Ectodermal cell (in vitro differentiated cells): ENCODE measurements at regions not wholly inside any gene's neighbourhood (a gene's known extent, or its start where the extent isn't known, plus 50 kb on each side); places are given as distances from the start of the nearest gene placed in this dataset.
"Not testable (repeated sequence)": the region's sequence is repeated elsewhere in the genome, so short reads cannot be mapped to it uniquely, and the experiment has no call there.

Experiments used
- H3K27ac ChIP-seq: 2 replicates; pipeline ENCODE4 v1.7.0; 2013; ENCODE audit warnings: mild to moderate bottlenecking, low read depth, low read length; ENCODE audit not compliant: insufficient read depth, poor library complexity, severe bottlenecking
- H3K27me3 ChIP-seq: 2 replicates; pipeline ENCODE4 v1.7.0; 2013; ENCODE audit warnings: mild to moderate bottlenecking, low read length; ENCODE audit not compliant: insufficient read depth, control insufficient read depth, poor library complexity, severe bottlenecking
- H3K36me3 ChIP-seq: one replicate; pipeline ENCODE4 v1.7.0; 2013; ENCODE audit warnings: low read length; ENCODE audit not compliant: control insufficient read depth, insufficient read depth
- H3K4me1 ChIP-seq: one replicate; pipeline ENCODE4 v1.7.0; 2013; ENCODE audit warnings: low read length; ENCODE audit not compliant: control insufficient read depth, insufficient read depth
- H3K4me3 ChIP-seq: 2 replicates; pipeline ENCODE4 v1.7.0; 2013; ENCODE audit warnings: low read depth, low read length, control low read depth; ENCODE audit not compliant: insufficient read depth
- H3K9me3 ChIP-seq: 2 replicates; pipeline ENCODE4 v1.7.0; 2013; ENCODE audit warnings: mild to moderate bottlenecking, low read length, moderate library complexity; ENCODE audit not compliant: control insufficient read depth
- WGBS, 2 experiments: methylation state at CpG; one replicate each; pipeline ENCODE4 v1.1.7; 2013; ENCODE audit warnings: missing lambda C conversion rate in 2 of 2; 5-methylcytosine and 5-hydroxymethylcytosine counted together

DNA sequence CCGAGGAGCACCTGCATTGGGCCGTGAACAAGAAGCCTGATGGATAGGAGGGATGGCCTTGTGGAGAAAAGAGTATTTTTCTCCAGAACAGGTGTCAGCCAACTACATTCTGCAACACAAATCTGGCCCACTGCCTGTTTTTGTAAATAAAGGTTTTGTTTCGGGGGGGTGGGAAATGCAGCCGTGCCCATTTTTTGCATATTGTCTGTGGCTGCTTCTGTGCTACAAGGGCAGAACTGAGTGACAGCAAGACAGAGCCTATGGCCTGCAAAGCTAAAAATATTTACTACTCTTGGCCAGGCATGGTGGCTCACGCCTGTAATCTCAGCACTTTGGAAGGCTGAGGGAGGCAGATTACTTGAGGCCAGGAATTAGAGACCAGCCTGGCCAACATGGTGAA lies 95.9 kb upstream of the AKAP13 start:
- H3K27me3 ChIP-seq, result no peaks in the 10 kb centered on the region
- no peak overlapping the region for H3K4me3 ChIP-seq
- no peaks in the 10 kb centered on the region for H3K9me3 ChIP-seq
- no peaks in the 10 kb centered on the region for H3K4me1 ChIP-seq
- H3K36me3 ChIP-seq, result no peaks in the 10 kb centered on the region
- 92% methylated on average over 5 of the region's 5 CpGs for WGBS, 2 experiments
- H3K27ac ChIP-seq, result no peak overlapping the region

DNA sequence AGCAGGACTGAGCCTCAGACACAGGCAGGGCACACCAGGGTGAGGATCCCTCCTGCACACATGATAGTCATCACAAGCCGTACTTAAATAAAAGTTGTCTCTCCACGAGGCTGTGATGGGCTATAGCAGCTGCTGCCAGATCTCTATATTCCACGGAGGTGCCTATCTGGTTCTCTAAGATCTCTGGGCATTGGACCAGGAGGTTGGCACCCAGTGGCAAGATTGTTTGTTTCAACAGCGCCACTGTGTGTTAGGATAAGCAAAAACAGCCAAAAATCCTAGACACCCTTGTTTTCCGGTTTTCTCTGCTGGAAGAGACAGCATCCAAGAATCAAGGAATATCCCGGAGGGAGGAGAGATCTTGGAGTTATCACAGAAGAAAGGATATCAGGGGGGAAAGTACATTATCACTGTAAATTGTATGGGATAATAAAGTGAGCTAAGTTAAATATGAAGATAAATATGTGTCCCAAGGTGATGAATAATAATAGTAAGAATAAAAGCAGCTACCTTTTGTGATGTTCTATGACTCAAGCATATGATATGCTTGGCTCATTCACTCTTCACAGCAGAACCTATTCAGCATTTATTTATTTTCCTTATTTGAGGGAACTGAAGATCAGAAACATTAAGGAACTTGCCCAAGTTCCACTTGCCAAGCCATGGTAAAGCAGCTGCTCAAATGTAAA lies 90.6 kb upstream of the AKAP13 start:
- Histone ChIP-seq H3K9me3 (no peaks in the 10 kb centered on the region), H3K27me3 (peaks cover 12% of the 10 kb centered on the region), H3K27ac (no peak overlapping the region), H3K4me1 (no peaks in the 10 kb centered on the region), H3K4me3 (no peak overlapping the region), H3K36me3 (no peaks in the 10 kb centered on the region)
- 53 to 54% methylated on average over 6 of the region's 6 CpGs for WGBS, 2 experiments

DNA sequence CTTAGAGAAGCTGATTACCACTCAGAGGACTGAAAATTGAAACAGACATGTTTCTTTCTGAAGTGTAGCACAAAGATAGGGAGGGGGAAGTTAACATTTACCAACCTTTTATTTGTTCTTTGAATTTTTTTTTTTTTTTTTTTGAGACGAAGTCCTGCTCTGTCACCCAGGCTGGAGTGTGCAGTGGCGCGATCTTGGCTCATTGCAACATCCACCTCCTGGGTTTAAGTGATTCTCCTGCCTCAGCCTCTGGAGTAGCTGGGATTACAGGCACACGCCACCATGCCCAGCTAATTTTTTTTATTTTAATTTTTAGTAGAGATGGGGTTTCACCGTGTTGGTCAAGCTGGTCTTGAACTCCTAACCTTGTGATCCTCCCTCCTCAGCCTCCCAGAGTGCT lies 87.8 kb upstream of the AKAP13 start:
- H3K4me3 ChIP-seq, H3K36me3 ChIP-seq, H3K27ac ChIP-seq, H3K9me3 ChIP-seq, H3K4me1 ChIP-seq: not testable (repeated sequence)
- H3K27me3 ChIP-seq, result peaks cover 12% of the 10 kb centered on the region
- 95 to 96% methylated on average over 4 to 5 of the region's 5 CpGs for WGBS, 2 experiments

DNA sequence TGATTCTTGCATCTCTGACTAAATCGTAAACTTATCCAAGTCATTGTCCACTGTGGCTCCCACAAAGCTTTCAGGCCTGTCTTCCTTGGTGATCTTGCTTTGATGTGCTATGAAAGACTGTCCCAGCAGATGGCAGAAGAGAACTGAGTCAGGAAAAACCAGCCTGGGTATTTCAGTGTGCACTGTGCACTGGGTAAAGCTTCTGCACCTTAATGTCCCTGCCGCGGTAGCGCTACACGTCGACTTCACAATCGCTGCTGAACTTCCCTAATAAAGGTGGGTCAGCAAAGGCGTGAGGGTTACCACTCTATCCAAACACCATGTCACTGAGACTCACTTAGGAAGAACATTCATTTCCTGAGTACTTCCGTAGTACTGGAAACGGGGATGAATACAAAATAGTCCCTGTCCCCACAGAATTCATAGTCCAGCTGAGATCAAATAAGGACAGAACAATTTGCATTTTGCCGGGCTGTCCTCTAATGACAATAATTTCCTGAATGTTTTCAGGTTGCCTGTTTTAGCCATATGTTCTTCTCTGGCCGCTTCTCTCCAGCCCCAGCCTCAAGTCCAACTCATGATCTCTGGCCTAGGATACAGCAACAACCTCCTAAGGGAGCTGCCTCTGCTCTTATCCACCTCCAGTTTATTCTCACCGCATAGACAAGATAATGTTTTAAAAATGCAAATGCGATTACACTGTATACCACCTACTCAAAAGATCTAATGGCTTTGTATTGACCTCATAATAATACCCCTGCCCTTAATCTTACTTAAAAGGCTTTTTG lies 83.6 kb upstream of the AKAP13 start:
- no peaks in the 10 kb centered on the region for H3K4me1 ChIP-seq
- WGBS, 2 experiments, result 56 to 58% methylated on average over 14 of the region's 14 CpGs
- no peak overlapping the region for H3K27ac ChIP-seq
- H3K4me3 ChIP-seq, result no peak overlapping the region
- no peaks in the 10 kb centered on the region for H3K27me3 ChIP-seq
- no peaks in the 10 kb centered on the region for H3K36me3 ChIP-seq
- no peaks in the 10 kb centered on the region for H3K9me3 ChIP-seq

DNA sequence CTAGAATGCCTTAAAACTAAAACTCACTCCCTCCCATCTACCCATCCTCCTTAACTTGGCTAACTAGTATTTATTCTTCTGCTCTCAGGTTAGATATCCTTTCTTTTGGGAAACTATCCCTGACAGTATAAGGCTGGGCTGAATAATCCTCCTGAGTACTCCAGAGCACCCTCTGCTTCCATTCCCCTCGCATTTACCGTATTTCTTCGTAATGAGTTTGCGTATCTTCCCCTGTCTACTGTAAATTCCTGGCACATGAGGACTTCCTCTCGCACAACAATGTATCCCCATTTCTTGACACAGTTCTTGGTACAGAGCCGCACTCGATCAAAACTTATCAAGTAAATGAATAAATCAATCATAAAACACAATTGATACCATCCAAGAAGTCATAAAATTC lies 82.9 kb upstream of the AKAP13 start:
- no peak overlapping the region for H3K4me3 ChIP-seq
- 94 to 96% methylated on average over 7 of the region's 7 CpGs for WGBS, 2 experiments
- H3K36me3 ChIP-seq, result no peaks in the 10 kb centered on the region
- H3K27ac ChIP-seq, result no peak overlapping the region
- no peaks in the 10 kb centered on the region for H3K9me3 ChIP-seq
- H3K27me3 ChIP-seq, result no peaks in the 10 kb centered on the region
- H3K4me1 ChIP-seq, result no peaks in the 10 kb centered on the region

DNA sequence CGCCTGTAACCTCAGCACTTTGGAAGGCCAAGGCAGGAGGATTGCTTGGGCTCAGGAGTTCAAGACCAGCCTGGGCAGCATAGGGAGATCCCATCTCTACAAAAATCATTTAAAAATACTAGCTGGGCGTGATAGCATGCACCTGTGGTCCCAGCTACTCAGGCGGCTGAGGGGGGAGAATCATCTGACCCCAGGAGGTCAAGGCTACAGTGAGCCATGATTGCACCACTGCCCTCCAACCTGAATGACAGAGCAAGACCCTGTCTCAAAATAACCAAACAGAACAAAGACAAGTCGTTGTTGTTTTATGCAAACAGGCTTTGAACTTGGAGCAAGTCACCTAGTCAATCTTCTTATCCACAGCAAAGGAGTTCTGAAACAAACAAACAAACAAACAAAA lies 82.0 kb upstream of the AKAP13 start:
- no peaks in the 10 kb centered on the region for H3K9me3 ChIP-seq
- no peak overlapping the region for H3K4me3 ChIP-seq
- H3K36me3 ChIP-seq, result no peaks in the 10 kb centered on the region
- H3K27ac ChIP-seq, result no peak overlapping the region
- H3K27me3 ChIP-seq, result no peaks in the 10 kb centered on the region
- no peaks in the 10 kb centered on the region for H3K4me1 ChIP-seq
- WGBS, 2 experiments, result 89 to 90% methylated on average over 4 of the region's 4 CpGs

DNA sequence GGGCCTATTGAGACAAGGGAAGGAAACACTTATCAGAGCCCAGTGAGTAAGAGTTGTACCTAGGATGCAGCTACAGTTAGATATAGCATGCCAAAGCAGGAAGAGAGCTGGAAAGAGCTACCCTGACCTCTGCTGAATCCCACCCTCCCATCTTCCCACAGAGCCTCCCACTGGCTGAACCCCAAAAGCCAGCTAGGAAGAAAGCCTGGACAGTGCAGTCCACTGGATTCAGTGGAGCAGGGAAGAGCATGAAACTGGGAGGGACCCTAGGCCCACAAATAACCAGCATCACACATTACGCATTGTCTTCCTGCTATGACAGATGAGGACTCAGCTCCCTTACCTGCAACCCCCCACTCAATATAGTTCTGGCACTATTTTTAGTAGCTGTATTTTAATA lies 81.5 kb upstream of the AKAP13 start:
- no peaks in the 10 kb centered on the region for H3K4me1 ChIP-seq
- H3K27me3 ChIP-seq, result no peaks in the 10 kb centered on the region
- H3K9me3 ChIP-seq, result no peaks in the 10 kb centered on the region
- no peak overlapping the region for H3K4me3 ChIP-seq
- no peaks in the 10 kb centered on the region for H3K36me3 ChIP-seq
- 97 to 100% methylated on average over 1 of the region's 1 CpG for WGBS, 2 experiments
- H3K27ac ChIP-seq, result no peak overlapping the region

DNA sequence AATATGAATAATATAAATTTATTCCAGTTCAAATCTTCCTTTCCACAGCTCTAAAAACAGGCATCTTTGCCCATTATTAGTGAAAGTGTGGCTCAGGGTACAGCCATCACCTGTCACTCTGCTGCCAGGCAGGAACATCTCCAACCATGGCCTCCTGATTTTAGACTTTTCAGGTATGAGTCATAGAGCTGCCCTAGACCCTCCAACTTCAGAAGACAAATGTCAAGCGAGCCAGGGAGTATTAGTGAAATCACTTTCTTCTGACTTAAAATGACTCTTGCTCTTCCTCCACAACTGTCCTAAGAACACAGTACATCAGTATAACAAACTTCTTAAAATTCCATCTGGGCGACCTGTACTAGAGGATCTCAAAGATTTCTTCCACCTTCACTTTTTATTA lies 78.1 kb upstream of the AKAP13 start:
- no peaks in the 10 kb centered on the region for H3K36me3 ChIP-seq
- H3K4me3 ChIP-seq, result no peak overlapping the region
- H3K27ac ChIP-seq, result no peak overlapping the region
- 77 to 85% methylated on average over 2 of the region's 2 CpGs for WGBS, 2 experiments
- no peaks in the 10 kb centered on the region for H3K4me1 ChIP-seq
- H3K9me3 ChIP-seq, result no peaks in the 10 kb centered on the region
- no peaks in the 10 kb centered on the region for H3K27me3 ChIP-seq

DNA sequence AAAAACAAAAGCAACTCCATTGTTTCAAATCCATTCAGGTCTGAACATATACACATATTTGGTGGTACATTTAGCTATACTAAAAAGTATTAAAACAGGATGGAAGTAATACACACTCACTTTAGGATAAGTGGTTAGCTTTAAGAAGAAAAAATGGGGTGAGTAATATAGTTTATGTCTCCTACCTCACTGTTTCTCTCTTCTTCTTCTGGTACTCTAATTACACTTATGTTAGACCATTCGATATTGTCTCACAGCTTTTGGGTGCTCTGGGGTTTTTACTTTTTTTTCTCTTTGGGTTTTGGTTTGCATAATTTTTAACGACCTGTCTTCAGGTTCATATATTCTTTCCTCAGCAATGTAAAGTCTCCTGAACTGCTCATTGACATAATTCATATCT lies 75.4 kb upstream of the AKAP13 start:
- H3K9me3 ChIP-seq, result no peaks in the 10 kb centered on the region
- no peaks in the 10 kb centered on the region for H3K4me1 ChIP-seq

DNA sequence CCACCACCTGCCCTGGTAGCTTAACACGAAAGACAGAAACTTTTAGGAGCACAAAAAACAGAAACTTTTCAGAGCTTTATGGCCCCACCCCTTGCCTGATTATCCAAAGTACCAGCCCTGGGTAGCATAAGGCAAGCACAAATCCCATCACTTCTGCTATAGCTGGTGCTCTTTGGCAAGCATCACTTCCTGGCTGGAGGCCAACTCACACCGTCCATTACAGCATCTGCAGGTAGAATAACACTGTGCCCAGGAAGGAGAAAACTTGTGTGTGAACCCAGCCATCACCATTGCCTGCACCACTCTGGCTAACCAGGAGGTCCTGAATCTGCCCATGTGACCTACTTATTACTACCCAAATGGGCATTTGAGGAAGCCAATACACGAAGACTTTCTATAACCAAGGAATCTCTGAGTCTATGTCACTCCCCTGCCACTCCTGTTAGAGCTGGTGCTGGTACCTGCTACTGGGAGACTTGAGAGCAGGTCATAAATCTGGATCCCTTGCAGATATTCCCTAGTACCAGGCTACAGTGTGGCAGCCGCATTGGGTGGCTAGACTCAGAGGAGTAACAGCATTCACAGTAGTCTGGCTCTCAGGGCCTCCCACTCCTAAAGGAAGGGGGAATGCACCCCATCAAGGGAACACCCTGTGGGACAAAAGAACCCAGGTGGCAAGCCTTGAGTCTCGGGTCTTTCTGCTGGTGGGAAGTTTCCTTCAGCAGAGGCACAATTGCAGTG lies 73.3 kb upstream of the AKAP13 start:
- Histone ChIP-seq H3K4me3 (no peak overlapping the region), H3K9me3 (no peaks in the 10 kb centered on the region), H3K27me3 (no peaks in the 10 kb centered on the region), H3K36me3 (no peaks in the 10 kb centered on the region), H3K4me1 (no peaks in the 10 kb centered on the region), H3K27ac (no peak overlapping the region)
- 90% methylated on average over 5 of the region's 5 CpGs for WGBS, 2 experiments

More for the DNA sequence above, 75.4 kb upstream of the AKAP13 start:
- 81 to 92% methylated on average over 2 of the region's 2 CpGs for WGBS, 2 experiments
- Histone ChIP-seq H3K27me3 (no peaks in the 10 kb centered on the region), H3K36me3 (no peaks in the 10 kb centered on the region), H3K27ac (no peak overlapping the region), H3K4me3 (no peak overlapping the region)
